ENCODE measurements at regions not wholly inside any gene's neighbourhood (a gene's known extent, or its start where the extent isn't known, plus 50 kb on each side); places are given as distances from the start of the nearest gene placed in this dataset.
"Not testable (repeated sequence)": the region's sequence is repeated elsewhere in the genome, so short reads cannot be mapped to it uniquely, and the experiment has no call there.

DNA sequence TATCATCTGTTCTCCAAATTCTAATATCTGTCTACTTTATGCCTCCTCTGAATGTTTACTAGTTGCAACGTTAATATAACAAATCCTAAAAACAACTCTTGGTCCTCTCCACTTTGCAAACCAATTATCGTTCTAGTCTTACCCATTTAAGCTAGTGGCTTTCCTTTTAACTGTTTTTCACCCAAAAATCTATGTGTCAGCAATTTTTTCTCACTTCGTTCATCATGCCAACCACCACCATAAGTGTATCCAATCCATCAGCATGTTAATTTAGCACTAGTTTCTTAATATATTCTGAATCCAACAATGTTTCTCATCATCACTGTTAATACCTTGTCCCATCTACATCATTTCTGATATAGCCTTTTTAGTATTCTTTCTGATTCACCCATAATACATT is 90.0 kb upstream of the RORB start:
- Histone ChIP-seq H3K27me3 (no peaks in the 10 kb centered on the region), H3K9me3 (no peaks in the 10 kb centered on the region), H3K36me3 (no peaks in the 10 kb centered on the region), H3K27ac (no peak overlapping the region), H3K4me1 (no peaks in the 10 kb centered on the region), H3K4me3 (no peak overlapping the region)
- ATAC-seq = no peak
- 39 to 48% methylated on average over 3 of the region's 3 CpGs for WGBS, 2 donors
- intact Hi-C loops (cut with DNase I) = no loop called here
- TF ChIP-seq, protein P1, sequence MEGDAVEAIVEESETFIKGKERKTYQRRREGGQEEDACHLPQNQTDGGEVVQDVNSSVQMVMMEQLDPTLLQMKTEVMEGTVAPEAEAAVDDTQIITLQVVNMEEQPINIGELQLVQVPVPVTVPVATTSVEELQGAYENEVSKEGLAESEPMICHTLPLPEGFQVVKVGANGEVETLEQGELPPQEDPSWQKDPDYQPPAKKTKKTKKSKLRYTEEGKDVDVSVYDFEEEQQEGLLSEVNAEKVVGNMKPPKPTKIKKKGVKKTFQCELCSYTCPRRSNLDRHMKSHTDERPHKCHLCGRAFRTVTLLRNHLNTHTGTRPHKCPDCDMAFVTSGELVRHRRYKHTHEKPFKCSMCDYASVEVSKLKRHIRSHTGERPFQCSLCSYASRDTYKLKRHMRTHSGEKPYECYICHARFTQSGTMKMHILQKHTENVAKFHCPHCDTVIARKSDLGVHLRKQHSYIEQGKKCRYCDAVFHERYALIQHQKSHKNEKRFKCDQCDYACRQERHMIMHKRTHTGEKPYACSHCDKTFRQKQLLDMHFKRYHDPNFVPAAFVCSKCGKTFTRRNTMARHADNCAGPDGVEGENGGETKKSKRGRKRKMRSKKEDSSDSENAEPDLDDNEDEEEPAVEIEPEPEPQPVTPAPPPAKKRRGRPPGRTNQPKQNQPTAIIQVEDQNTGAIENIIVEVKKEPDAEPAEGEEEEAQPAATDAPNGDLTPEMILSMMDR (IDR thresholded peaks at IDR 0.05) = no peak
- FAIRE-seq = no peak
- no peak for DNase-seq

DNA sequence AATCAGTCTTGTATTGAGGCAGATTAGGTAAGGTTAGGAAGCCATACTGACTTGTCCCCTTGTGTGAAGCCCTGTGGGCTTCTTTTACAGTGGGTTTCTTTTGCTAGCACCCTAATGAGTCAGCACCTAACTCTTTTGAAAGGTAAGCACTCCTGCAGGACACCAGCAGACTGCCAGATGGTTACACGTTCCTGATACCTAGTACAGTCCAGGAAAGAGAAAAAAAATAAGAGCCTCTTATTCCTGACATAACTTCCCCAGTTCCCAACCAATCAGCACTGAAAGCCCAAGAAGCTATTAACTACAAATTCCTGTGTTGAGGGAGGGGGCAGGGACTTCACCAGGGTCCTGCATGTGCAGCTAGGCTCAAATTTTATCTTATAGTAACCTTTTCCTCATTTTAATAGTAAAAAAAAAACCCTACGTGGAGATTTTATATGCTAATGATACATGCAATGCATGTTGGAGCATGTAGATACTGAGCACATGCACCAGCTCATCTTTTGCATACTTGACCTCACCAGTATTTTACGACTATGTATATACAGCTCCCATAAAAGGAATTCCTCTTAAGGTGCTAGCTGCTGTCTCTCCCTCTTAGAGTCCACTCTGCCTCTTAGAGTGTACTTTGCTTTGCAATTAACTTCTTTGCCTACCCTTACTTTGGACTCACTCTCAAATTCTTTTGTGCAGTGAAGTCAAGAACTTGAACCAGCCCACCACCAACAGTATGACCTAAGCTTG is 84.7 kb upstream of the RORB start:
- Histone ChIP-seq H3K36me3 (no peaks in the 10 kb centered on the region), H3K27ac (no peak overlapping the region), H3K4me3 (no peak overlapping the region), H3K4me1 (no peaks in the 10 kb centered on the region), H3K27me3 (no peaks in the 10 kb centered on the region), H3K9me3 (no peaks in the 10 kb centered on the region)
- intact Hi-C loops (cut with DNase I) = loop anchor here in 1 of 3 donors (10.0 kb wide), 1 partner anchor 62 kb away; no protein-coding TSS in a partner anchor
- TF ChIP-seq, protein P1 (IDR thresholded peaks at IDR 0.05) = no peak
- no peak for ATAC-seq
- DNase-seq = no peak
- FAIRE-seq = no peak
- WGBS, 2 donors = 43 to 46% methylated on average over 3 of the region's 3 CpGs

DNA sequence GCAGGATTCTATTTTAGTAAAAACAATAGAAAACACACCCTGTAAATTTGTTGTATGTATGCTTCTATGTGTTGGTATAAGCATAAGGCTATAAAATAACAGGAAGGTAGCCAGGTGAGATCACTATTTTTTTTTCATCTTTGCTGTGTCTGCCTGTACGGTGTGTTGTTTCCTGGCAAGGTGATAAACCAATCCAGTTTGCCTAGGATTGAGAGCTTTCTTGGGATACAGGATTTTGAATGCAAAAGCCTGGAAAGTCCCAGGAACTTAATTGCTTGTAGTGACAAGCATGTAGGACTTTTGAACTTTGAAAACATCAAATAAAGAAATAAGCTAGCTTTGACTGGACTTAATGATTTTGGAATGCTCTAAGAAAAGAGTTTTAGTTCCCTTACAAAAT is 83.3 kb upstream of the RORB start:
- no peaks in the 10 kb centered on the region for H3K36me3 ChIP-seq
- FAIRE-seq (no peak), ATAC-seq (no peak), DNase-seq (no peak)
- no peak overlapping the region for H3K27ac ChIP-seq
- no peak overlapping the region for H3K4me3 ChIP-seq
- WGBS, 2 donors = 22 to 39% methylated on average over 1 of the region's 1 CpG
- TF ChIP-seq, protein P1 (IDR thresholded peaks at IDR 0.05) = no peak
- H3K4me1 ChIP-seq = no peaks in the 10 kb centered on the region
- intact Hi-C loops (cut with DNase I) = loop anchor here in 1 of 3 donors (10.0 kb wide), 1 partner anchor 61 kb away; no protein-coding TSS in a partner anchor
- H3K9me3 ChIP-seq = no peaks in the 10 kb centered on the region
- no peaks in the 10 kb centered on the region for H3K27me3 ChIP-seq

DNA sequence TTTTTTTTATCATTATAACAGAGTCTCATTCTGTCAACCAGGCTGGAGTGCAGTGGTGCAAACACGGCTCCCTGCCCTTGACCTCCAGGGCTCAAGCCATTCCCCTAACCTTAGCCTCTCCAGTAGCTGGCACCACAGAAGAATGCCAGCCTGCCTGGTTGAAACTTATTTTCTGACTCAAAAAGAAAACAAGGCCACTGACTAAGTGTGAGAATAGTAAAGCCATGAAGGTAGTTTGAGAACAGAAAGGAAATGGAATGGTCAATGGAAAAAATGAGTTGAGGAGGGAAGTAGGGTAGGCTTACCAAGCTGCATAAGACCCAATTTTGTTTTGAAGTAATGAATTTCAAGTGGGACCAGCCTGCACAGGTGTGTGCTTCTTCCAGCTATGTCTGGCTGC is 82.8 kb upstream of the RORB start:
- DNase-seq (no peak), ATAC-seq (no peak), FAIRE-seq (no peak)
- Histone ChIP-seq H3K27ac (no peak overlapping the region), H3K36me3 (no peaks in the 10 kb centered on the region), H3K9me3 (no peaks in the 10 kb centered on the region), H3K27me3 (no peaks in the 10 kb centered on the region), H3K4me3 (no peak overlapping the region), H3K4me1 (no peaks in the 10 kb centered on the region)
- 27 to 32% methylated on average over 1 of the region's 1 CpG for WGBS, 2 donors
- intact Hi-C loops (cut with DNase I) = loop anchor here in 1 of 3 donors (10.0 kb wide), 1 partner anchor 60 kb away; no protein-coding TSS in a partner anchor
- TF ChIP-seq, protein P1 (IDR thresholded peaks at IDR 0.05) = no peak

DNA sequence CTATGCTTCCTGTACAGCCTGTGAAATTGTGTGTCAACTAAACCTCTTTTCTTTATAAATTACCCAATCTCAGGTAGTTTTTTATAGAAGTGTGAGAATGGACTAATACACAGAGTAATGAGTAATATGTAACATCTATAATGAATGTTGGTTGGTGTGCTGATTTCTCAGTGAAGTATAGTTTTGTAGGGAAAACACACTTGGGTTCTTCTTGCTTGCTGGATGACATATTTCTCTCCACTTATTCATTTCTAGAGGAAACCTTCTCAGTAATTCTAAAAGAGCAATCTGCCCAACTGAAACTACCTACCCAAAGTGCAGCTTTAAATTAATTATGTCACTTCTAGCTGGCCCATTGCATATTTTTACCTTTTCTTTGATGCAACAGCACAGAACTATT is 81.1 kb upstream of the RORB start:
- Histone ChIP-seq H3K4me1 (no peaks in the 10 kb centered on the region), H3K36me3 (no peaks in the 10 kb centered on the region), H3K9me3 (no peaks in the 10 kb centered on the region), H3K27ac (no peak overlapping the region), H3K27me3 (no peaks in the 10 kb centered on the region), H3K4me3 (no peak overlapping the region)
- TF ChIP-seq, protein P1 (IDR thresholded peaks at IDR 0.05) = no peak
- FAIRE-seq (no peak), DNase-seq (no peak), ATAC-seq (no peak)
- intact Hi-C loops (cut with DNase I) = loop anchor here in 1 of 3 donors (10.0 kb wide), 1 partner anchor 59 kb away; no protein-coding TSS in a partner anchor

DNA sequence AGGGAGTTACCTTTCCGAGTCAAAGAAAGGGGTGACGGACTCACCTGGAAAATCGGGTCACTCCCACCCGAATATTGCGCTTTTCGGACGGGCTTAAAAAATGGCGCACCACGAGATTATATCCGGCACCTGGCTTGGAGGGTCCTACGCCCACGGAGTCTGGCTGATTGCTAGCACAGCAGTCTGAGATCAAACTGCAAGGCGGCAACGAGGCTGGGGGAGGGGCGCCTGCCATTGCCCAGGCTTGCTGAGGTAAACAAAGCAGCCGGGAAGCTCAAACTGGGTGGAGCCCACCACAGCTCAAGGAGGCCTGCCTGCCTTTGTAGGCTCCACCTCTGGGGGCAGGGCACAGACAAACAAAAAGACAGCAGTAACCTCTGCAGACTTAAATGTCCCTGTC is 72.6 kb upstream of the RORB start:
- DNase-seq = peak in 1 of 6 donors; percentile 18
- ATAC-seq = not testable (repeated sequence)
- 66 to 83% methylated on average over 15 to 16 of the region's 16 CpGs for WGBS, 2 donors

More for the DNA sequence above, 72.6 kb upstream of the RORB start:
- H3K9me3 ChIP-seq; H3K27ac ChIP-seq; H3K4me3 ChIP-seq; H3K4me1 ChIP-seq; H3K27me3 ChIP-seq; H3K36me3 ChIP-seq; intact Hi-C loops (cut with DNase I); FAIRE-seq: not testable (repeated sequence)
